HG03135 (cell line): ENCODE measurements at regions not wholly inside any gene's neighbourhood (a gene's known extent, or its start where the extent isn't known, plus 50 kb on each side); places are given as distances from the start of the nearest gene placed in this dataset.

ENCODE experiments used
- ATAC-seq: cut with Tn5 transposase; IDR thresholded peaks from one replicate; pipeline ENCODE4 v1.9.1; 2021; ENCODE audit warnings: mild to moderate bottlenecking, moderate library complexity; ENCODE audit not compliant: unreplicated experiment

DNA sequence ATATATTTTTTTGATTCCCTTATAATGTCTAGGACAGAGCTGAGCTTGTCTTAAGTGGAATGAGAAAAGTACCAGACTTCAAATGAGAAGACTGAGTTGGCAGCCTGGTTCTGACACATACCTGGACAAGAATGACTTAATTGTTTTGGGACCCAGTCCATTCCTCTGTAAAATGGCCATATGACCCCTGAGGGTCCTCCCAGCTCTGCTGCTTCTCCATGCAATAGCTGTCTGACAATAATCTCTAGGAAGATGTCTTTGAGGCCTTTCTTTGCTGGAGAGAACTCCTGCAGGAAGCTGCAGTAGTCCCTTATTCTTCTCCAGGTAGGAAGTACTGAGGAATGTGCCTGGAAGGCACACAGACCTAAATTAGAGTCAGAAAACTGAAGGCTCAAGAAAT, 55.9 kb upstream of the SLIT3 start:
- ATAC-seq, result no peak

DNA sequence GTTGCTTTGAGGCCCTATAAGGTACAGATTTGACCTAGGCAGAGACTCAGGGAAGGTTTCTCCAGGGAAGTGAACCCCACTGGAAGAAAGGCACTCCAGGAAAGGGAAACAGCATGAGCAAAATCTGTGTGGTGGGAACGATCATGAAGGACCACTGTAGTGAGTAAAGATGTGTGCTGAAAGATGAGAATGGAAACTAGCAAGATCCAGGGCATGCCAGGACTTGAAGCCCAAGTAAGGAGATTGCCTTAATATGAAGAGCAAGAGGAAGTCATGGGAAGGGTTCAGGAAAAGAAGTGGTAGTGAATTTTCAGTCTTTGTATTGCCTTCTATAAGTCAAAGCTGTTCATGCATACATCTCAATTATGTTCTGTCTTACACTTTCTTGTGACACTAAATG, 55.2 kb upstream of the SLIT3 start:
- ATAC-seq, result no peak

DNA sequence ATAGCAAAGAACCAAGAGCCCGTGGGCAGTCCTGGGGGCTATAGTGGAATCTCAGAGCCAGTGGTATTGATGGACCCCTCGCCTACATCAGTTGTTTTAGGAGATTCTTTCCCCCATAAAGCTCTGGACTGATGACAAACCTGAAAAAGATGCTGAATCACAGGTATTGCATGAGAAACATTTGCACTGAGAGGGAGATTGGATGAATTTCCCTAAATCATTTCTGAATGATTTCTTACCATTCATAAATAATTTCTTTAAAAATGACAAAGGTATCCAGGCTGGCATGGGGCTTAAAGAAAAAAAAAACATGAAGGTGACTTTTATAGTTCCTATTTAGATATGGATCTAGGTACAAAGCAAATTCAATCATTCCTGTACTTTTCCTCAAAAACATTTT, 54.0 kb upstream of the SLIT3 start:
- no peak for ATAC-seq

DNA sequence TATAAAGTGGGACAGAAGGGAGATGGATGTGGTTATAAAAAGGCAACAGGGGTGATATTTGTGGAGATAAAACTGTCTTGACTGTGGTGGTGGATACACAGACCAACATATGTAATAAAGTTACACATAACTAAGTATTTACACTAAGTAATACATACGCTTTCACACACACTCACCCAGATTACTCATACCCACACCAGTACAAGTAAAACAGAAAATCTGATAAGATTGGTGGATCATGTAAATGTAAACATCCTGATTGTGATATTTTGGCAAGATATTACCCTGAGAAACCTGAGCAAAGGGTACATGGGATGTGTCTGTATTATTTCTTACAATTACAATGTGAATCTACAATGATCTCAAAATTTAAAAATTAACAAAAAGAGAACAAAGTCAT, 53.3 kb upstream of the SLIT3 start:
- no peak for ATAC-seq

DNA sequence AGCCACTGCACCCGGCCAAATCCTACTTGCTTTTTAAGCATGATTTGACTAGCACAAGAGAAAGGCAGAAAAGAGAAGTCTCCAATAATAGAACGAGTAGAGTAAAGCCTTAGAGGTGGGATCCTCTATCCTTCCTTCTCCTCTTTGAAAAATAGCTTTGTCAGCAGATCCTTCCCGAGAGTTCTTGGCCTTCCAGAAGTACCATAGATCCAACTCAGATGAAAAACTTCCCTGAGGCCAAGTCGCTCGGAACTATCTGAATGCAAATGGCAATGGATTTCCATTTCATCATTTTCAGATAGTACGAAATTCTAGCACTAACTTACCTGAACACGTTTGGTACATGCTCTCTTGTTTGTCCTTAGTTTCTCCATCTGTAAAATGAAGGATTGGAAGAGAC, 52.0 kb upstream of the SLIT3 start:
- no peak for ATAC-seq

DNA sequence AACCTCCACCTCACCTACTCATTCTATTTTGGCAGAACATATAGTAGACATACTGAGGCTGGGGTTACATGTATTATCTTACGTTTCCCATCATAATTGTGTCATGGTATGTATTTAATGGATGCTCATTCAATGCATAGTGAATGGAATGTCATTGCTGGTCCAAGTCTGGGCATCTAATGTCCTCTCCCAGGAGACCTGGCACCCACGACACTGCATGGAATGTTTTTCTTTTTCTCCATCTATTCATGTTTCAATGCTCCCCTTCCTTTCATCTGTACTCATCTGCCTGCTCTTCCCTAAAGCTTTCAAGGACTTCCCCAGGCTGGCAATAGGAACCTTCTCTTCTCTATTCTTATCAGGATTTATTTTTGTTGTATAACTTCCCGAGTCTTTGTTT, 50.8 kb upstream of the SLIT3 start:
- no peak for ATAC-seq

DNA sequence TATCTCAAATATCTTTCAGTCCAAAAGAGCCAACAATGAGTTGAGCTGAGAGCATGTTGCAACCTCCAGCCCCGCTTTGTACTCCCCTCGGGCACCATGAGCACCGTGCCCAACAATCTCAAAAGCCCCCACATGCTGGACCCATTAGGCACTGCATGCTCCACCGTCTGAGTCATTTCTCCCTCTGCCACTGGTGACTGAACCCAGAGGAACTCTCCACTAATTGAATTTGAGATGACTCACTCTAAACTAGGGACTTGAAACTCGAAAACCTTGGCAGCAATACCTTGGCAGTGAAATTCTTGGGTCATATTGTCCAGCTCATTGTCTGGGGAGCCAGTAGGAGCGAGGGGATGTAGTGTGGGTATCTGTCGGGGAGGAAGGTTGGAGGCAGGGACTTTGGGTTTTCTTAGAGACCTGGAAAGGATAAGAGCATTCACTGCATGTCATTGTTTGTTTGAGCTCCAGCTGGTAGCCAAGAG, 49.9 kb upstream of the SLIT3 start:
- no peak for ATAC-seq
